T-cell (primary cell): ENCODE measurements at regions not wholly inside any gene's neighbourhood (a gene's known extent, or its start where the extent isn't known, plus 50 kb on each side); places are given as distances from the start of the nearest gene placed in this dataset.

Experiments
- ATAC-seq, 4 experiments: fragments of 200-7000 bp in 3 of 4; fragments of 150-1000 bp in 1 of 4; cut with Tn5 transposase; replicated peaks in 1 of 4; 1 replicate in 3 of 4; 2 replicates in 1 of 4; pipeline ENCODE4 v1.10.0; 2021; ENCODE audit warnings: moderate library complexity in 3 of 4, mild to moderate bottlenecking in 2 of 4, moderate number of reproducible peaks in 1 of 4
- CTCF ChIA-PET, 2 donors: fragments of 300-600 bp; sonication (Branson Sonifier 250); formaldehyde crosslinking; loops; one replicate each; lab custom pipeline; 2022; ENCODE audit warnings: antibody characterized with exemption in 2 of 2; lab: Charles Lee
- POLR2A ChIA-PET, 2 donors: fragments of 300-600 bp; sonication (Branson Sonifier 250); formaldehyde crosslinking; loops; one replicate each; lab custom pipeline; 2022; ENCODE audit warnings: antibody characterized with exemption in 2 of 2; lab: Charles Lee
- DNase-seq, 35 experiments: peaks; one replicate each; pipeline versions ENCODE4 v3.0.0 to v3.0.0-alpha.2; 2013 to 2023
- H3K27ac ChIP-seq: one replicate; pipeline ENCODE4 v1.5.1; 2013; ENCODE audit warnings: low read length
- H3K27me3 ChIP-seq, 2 experiments: replicated peaks in 1 of 2; 1 replicate in 1 of 2; 2 replicates in 1 of 2; pipeline versions ENCODE4 v1.6.1 to v1.7.0; 2013; ENCODE audit warnings: low read length in 1 of 2, mixed read lengths in 1 of 2; ENCODE audit not compliant: control insufficient read depth in 2 of 2, insufficient read depth in 2 of 2; ENCODE audit errors: extremely low read depth in 1 of 2
- H3K36me3 ChIP-seq, 2 donors: 1 replicate in 1 of 2; 2 replicates in 1 of 2; pipeline versions ENCODE4 v1.6.1 to v1.7.0; 2013; ENCODE audit warnings: low read length in 1 of 2; ENCODE audit not compliant: control insufficient read depth in 2 of 2, insufficient read depth in 1 of 2; ENCODE audit errors: extremely low read depth in 1 of 2
- H3K4me1 ChIP-seq, 2 experiments: 1 replicate in 1 of 2; 2 replicates in 1 of 2; pipeline versions ENCODE4 v1.6.1 to v1.7.0; 2013; ENCODE audit warnings: low read length in 2 of 2, mixed read lengths in 1 of 2; ENCODE audit not compliant: insufficient read depth in 2 of 2, control insufficient read depth in 1 of 2; ENCODE audit errors: extremely low read depth in 1 of 2
- H3K4me3 ChIP-seq, 2 donors: 1 replicate in 1 of 2; 2 replicates in 1 of 2; pipeline versions ENCODE4 v1.5.1 to v1.7.0; 2013; ENCODE audit warnings: mild to moderate bottlenecking in 2 of 2, low read length in 1 of 2, moderate library complexity in 1 of 2; ENCODE audit not compliant: control insufficient read depth in 1 of 2; ENCODE audit errors: extremely low read depth in 1 of 2
- H3K9me3 ChIP-seq: 2 replicates; pipeline ENCODE4 v1.7.0; 2013
- H3K27ac Mint-ChIP-seq, 2 donors: one replicate each; pipeline ENCODE4 v1.8.0; 2020 to 2021; ENCODE audit warnings: mild to moderate bottlenecking in 2 of 2, mixed read lengths in 2 of 2
- H3K27me3 Mint-ChIP-seq, 2 donors: one replicate each; pipeline ENCODE4 v1.8.0; 2021 to 2022; ENCODE audit warnings: mixed read lengths in 2 of 2
- H3K36me3 Mint-ChIP-seq: one replicate; pipeline ENCODE4 v1.8.0; 2021; ENCODE audit warnings: mixed read lengths
- H3K4me1 Mint-ChIP-seq, 3 donors: one replicate each; pipeline ENCODE4 v1.8.0; 2020 to 2022; ENCODE audit warnings: mixed read lengths in 3 of 3, mild to moderate bottlenecking in 1 of 3
- H3K4me3 Mint-ChIP-seq, 3 donors: one replicate each; pipeline ENCODE4 v1.8.0; 2020 to 2022; ENCODE audit warnings: mild to moderate bottlenecking in 3 of 3, mixed read lengths in 3 of 3, moderate library complexity in 3 of 3
- H3K9me3 Mint-ChIP-seq, 3 donors: one replicate each; pipeline ENCODE4 v1.8.0; 2020 to 2022; ENCODE audit warnings: mixed read lengths in 3 of 3
- WGBS: methylation state at CpG from one replicate; pipeline ENCODE4 v1.1.5; 2013; ENCODE audit warnings: missing lambda C conversion rate; ENCODE audit not compliant: insufficient coverage; 5-methylcytosine and 5-hydroxymethylcytosine counted together

- no peaks in the 10 kb centered on the region for H3K9me3 ChIP-seq
- ChIA-PET CTCF (no interaction called here), POLR2A (no interaction called here)
- Mint-ChIP-seq H3K9me3 (peaks cover 7 to 19% (median 18%) of the 10 kb centered on the region in 3 donors), H3K27me3 (peaks cover 1 to 6% of the 10 kb centered on the region in 2 donors), H3K4me3 (no peak overlapping the region), H3K4me1 (no peaks in the 10 kb centered on the region), H3K27ac (no peak overlapping the region), H3K36me3 (no peaks in the 10 kb centered on the region)
- no peak for ATAC-seq
- H3K27me3 ChIP-seq, result peaks cover 0 to 2% of the 10 kb centered on the region in 2 experiments
- no peak overlapping the region for H3K27ac ChIP-seq
- no peaks in the 10 kb centered on the region for H3K4me1 ChIP-seq
- 100% methylated on average over 2 of the region's 2 CpGs for WGBS
- DNase-seq, result no peak
- H3K36me3 ChIP-seq, result no peaks in the 10 kb centered on the region
- no peak overlapping the region for H3K4me3 ChIP-seq
Measured at GRCh38 chr12:14126692-14127091, 145.3 kb upstream of the GRIN2B start.

GRCh38 chr12:14129611-14130195 is 148.3 kb upstream of the GRIN2B start:
- WGBS, result 38% methylated on average over 1 of the region's 12 CpGs

DNA sequence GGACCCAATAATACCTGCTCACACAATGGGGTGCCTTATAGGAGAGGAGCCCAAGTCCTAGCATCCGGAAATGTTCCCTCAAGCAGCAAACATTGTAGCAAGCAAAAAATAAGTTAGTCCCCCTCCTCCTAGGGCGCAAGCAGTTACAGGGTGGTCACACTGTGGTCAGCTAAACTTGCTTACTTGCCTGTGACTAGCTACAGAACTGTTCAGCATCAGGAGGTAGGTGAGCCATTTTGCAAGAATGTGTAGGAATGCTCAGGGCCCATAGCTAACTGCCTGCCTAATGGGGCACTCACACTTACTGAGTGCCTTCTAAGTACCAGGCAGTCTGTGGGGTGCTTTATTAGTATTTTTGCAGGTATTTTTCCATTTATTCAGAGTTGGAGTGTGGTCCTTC is 154.6 kb upstream of the GRIN2B start:
- no CpG with 5 or more reads among the region's 2 CpGs for WGBS
- H3K4me1 Mint-ChIP-seq, result no peaks in the 10 kb centered on the region
- no peak overlapping the region for H3K27ac ChIP-seq
- no peaks in the 10 kb centered on the region for H3K4me1 ChIP-seq
- ChIA-PET CTCF (no interaction called here), POLR2A (no interaction called here)
- DNase-seq, result no peak
- no peak for ATAC-seq
- no peaks in the 10 kb centered on the region for H3K36me3 Mint-ChIP-seq
- H3K27ac Mint-ChIP-seq, result no peak overlapping the region
- H3K9me3 ChIP-seq, result no peaks in the 10 kb centered on the region
- H3K36me3 ChIP-seq, result no peaks in the 10 kb centered on the region
- H3K27me3 Mint-ChIP-seq, result peaks cover 8 to 17% of the 10 kb centered on the region in 2 donors
- no peak overlapping the region for H3K4me3 ChIP-seq
- H3K27me3 ChIP-seq, result no peaks in the 10 kb centered on the region
- no peaks in the 10 kb centered on the region for H3K9me3 Mint-ChIP-seq
- no peak overlapping the region for H3K4me3 Mint-ChIP-seq

More at GRCh38 chr12:14129611-14130195, 148.3 kb upstream of the GRIN2B start:
- Histone ChIP-seq H3K4me1 (no peaks in the 10 kb centered on the region), H3K4me3 (no peak overlapping the region), H3K9me3 (no peaks in the 10 kb centered on the region), H3K27me3 (peaks cover 0 to 2% of the 10 kb centered on the region in 2 experiments), H3K27ac (no peak overlapping the region), H3K36me3 (no peaks in the 10 kb centered on the region)
- no peak overlapping the region for H3K27ac Mint-ChIP-seq
- POLR2A ChIA-PET, result no interaction called here
- no peak for ATAC-seq
- H3K9me3 Mint-ChIP-seq, result peaks cover 7 to 12% (median 8%) of the 10 kb centered on the region in 3 donors
- no peak overlapping the region for H3K4me3 Mint-ChIP-seq
- H3K4me1 Mint-ChIP-seq, result no peaks in the 10 kb centered on the region
- no peak for DNase-seq
- peaks cover 5 to 11% of the 10 kb centered on the region in 2 donors for H3K27me3 Mint-ChIP-seq
- H3K36me3 Mint-ChIP-seq, result no peaks in the 10 kb centered on the region
- CTCF ChIA-PET, result no interaction called here

GRCh38 chr12:14138495-14138894 is 157.1 kb upstream of the GRIN2B start:
- no peak overlapping the region for H3K4me3 Mint-ChIP-seq
- no peaks in the 10 kb centered on the region for H3K9me3 Mint-ChIP-seq
- H3K4me1 ChIP-seq, result no peaks in the 10 kb centered on the region
- no peak overlapping the region for H3K4me3 ChIP-seq
- 58% methylated on average over 4 of the region's 6 CpGs for WGBS
- no peak for DNase-seq
- peaks cover 0 to 4% of the 10 kb centered on the region in 2 experiments for H3K27me3 ChIP-seq
- POLR2A ChIA-PET, result no interaction called here
- H3K36me3 Mint-ChIP-seq, result no peaks in the 10 kb centered on the region
- peaks cover 6 to 11% of the 10 kb centered on the region in 2 donors for H3K27me3 Mint-ChIP-seq
- no peaks in the 10 kb centered on the region for H3K9me3 ChIP-seq
- no peaks in the 10 kb centered on the region for H3K36me3 ChIP-seq
- H3K27ac ChIP-seq, result no peak overlapping the region
- no peak for ATAC-seq
- CTCF ChIA-PET, result no interaction called here
- no peaks in the 10 kb centered on the region for H3K4me1 Mint-ChIP-seq
- H3K27ac Mint-ChIP-seq, result no peak overlapping the region

- Histone ChIP-seq H3K36me3 (no peaks in the 10 kb centered on the region), H3K9me3 (no peaks in the 10 kb centered on the region), H3K4me3 (no peak overlapping the region), H3K4me1 (no peaks in the 10 kb centered on the region), H3K27me3 (peaks cover 0 to 10% of the 10 kb centered on the region in 2 experiments), H3K27ac (no peak overlapping the region)
- DNase-seq, result no peak
- H3K36me3 Mint-ChIP-seq, result no peaks in the 10 kb centered on the region
- no peak overlapping the region for H3K4me3 Mint-ChIP-seq
- H3K9me3 Mint-ChIP-seq, result no peaks in the 10 kb centered on the region
- POLR2A ChIA-PET, result interaction anchor here (0.5 to 0.7 kb wide), 3 partner anchors 12 to 1067 kb away, joined by 3 to 5 read pairs (median 5); no protein-coding TSS in a partner anchor
- CTCF ChIA-PET, result interaction anchor here in 1 of 2 donors (0.6 kb wide), 1 partner anchor 22 kb away, joined by 5 read pairs; no protein-coding TSS in a partner anchor
- no peak for ATAC-seq
- H3K4me1 Mint-ChIP-seq, result peaks cover 0 to under 1% (median 0%) of the 10 kb centered on the region in 3 donors
- 88% methylated on average over 4 of the region's 6 CpGs for WGBS
- H3K27ac Mint-ChIP-seq, result no peak overlapping the region
- peaks cover 5 to 14% of the 10 kb centered on the region in 2 donors for H3K27me3 Mint-ChIP-seq
Measured at GRCh38 chr12:14148489-14149270, 167.3 kb upstream of the GRIN2B start.

GRCh38 chr12:14153803-14154202 is 172.4 kb upstream of the GRIN2B start:
- Mint-ChIP-seq H3K27me3 (peaks cover 0 to 15% of the 10 kb centered on the region in 2 donors), H3K4me3 (no peak overlapping the region), H3K27ac (no peak overlapping the region), H3K9me3 (peaks cover 2 to 3% (median 3%) of the 10 kb centered on the region in 3 donors), H3K36me3 (no peaks in the 10 kb centered on the region), H3K4me1 (peaks cover 0 to 4% (median 0%) of the 10 kb centered on the region in 3 donors)
- H3K36me3 ChIP-seq, result no peaks in the 10 kb centered on the region
- ChIA-PET CTCF (no interaction called here), POLR2A (no interaction called here)
- H3K27ac ChIP-seq, result no peak overlapping the region
- no CpG with 5 or more reads among the region's 1 CpG for WGBS
- ATAC-seq, result no peak
- no peak for DNase-seq
- peaks cover 0 to 8% of the 10 kb centered on the region in 2 experiments for H3K27me3 ChIP-seq
- no peaks in the 10 kb centered on the region for H3K9me3 ChIP-seq
- no peak overlapping the region for H3K4me3 ChIP-seq
- no peaks in the 10 kb centered on the region for H3K4me1 ChIP-seq
